HCT116 (cell line): ENCODE measurements at regions not wholly inside any gene's neighbourhood (a gene's known extent, or its start where the extent isn't known, plus 50 kb on each side); places are given as distances from the start of the nearest gene placed in this dataset.

Source experiments
- EGR1 ChIP-seq: IDR thresholded peaks from 2 replicates; pipeline ENCODE4 v1.6.1; 2012; ENCODE audit warnings: low read depth
- EZH2 ChIP-seq: fragments of 200-600 bp; sonication (generic); IDR thresholded peaks from 2 replicates; pipeline ENCODE4 v1.6.1; 2017; ENCODE audit warnings: antibody characterized with exemption, mixed run types
- EZH2phosphoT487 ChIP-seq: fragments of 200-600 bp; IDR thresholded peaks from 2 replicates; pipeline ENCODE4 v1.6.1; 2018; ENCODE audit warnings: antibody characterized with exemption, borderline replicate concordance
- JUND ChIP-seq: IDR thresholded peaks from 2 replicates; pipeline ENCODE4 v1.6.1; 2012
- POLR2A ChIP-seq: IDR thresholded peaks from 2 replicates; pipeline ENCODE4 v1.7.0; 2011; ENCODE audit warnings: borderline replicate concordance; ENCODE audit not compliant: insufficient read depth, insufficient read length; ENCODE audit errors: extremely low read depth
- POLR2AphosphoS5 ChIP-seq: IDR thresholded peaks from 2 replicates; pipeline ENCODE4 v1.6.1; 2011; ENCODE audit warnings: mild to moderate bottlenecking, low read depth, low read length, moderate library complexity
- RAD21 ChIP-seq: IDR thresholded peaks from 2 replicates; pipeline ENCODE4 v1.6.1; 2012; ENCODE audit warnings: low read depth, mild to moderate bottlenecking
- SRF ChIP-seq: IDR thresholded peaks from 2 replicates; pipeline ENCODE4 v1.6.1; 2012; ENCODE audit warnings: low read depth
- ZFX ChIP-seq: fragments of 450-650 bp; IDR thresholded peaks from 2 replicates; pipeline ENCODE4 v1.6.1; 2017
- TF ChIP-seq, protein P1 (sequence below): IDR thresholded peaks from 2 replicates; pipeline ENCODE4 v1.6.1; 2012; ENCODE audit warnings: low read depth
- TF ChIP-seq, protein P2 (sequence below): IDR thresholded peaks from 2 replicates; pipeline ENCODE4 v1.6.1; 2012
- TF ChIP-seq, protein P3 (sequence below), 3 experiments: fragments of 200-600 bp in 1 of 3; sonication (generic) in 1 of 3; IDR thresholded peaks in 2 of 3; conservative IDR thresholded peaks in 1 of 3; 2 replicates each; pipeline ENCODE4 v1.5.1; 2012 to 2017; ENCODE audit warnings: low read depth in 2 of 3, low read length in 2 of 3, antibody characterized with exemption in 1 of 3, borderline replicate concordance in 1 of 3, control low read depth in 1 of 3, mild to moderate bottlenecking in 1 of 3, mixed read lengths in 1 of 3, mixed run types in 1 of 3, moderate library complexity in 1 of 3; ENCODE audit not compliant: insufficient read depth in 1 of 3
- TF ChIP-seq, protein P4 (sequence below): IDR thresholded peaks from 2 replicates; pipeline ENCODE4 v1.6.1; 2012

DNA sequence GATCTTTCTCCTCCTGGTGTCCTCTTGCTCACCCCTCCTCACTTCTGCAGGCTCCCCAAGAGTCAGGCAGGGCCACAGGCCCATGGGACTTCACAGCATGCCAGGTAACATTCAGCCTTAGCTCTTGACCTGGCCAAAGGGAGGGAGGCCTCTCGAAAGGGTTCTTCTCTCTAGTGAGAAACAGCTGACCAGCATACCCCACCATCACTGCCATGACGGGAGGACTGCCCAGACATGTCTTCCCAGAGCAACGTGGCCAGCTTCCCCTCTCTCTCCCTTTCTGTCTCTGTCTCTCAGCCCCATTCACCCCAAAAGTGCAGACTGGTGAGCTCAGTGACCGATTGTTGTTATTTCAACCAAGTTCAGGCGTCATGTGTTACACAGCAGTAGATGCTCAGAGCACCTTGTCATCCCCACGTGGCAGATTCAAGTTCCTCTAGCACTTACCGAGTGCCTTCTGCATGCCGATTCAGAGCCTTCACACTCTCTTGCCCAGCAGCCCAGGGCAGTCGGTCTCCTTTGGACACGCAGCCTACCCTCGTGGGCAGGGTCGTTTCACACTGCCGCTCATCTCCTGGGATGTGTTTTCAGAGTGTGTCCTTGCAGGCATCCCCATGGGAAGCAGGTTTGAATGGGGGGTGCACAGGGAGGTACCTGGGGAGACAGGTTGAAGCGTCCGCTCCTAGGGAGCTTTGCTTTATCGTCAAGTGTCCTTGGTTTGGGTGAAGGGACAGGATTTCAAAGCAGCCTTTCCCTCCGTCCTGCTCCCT is 259.9 kb downstream of the NDUFA10 start:
- TF ChIP-seq EGR1 (no peak), ZFX (no peak), JUND (no peak), EZH2 (no peak), SRF (no peak), POLR2A (no peak), RAD21 (no peak), EZH2phosphoT487 (no peak), POLR2AphosphoS5 (no peak)
- TF ChIP-seq, protein P1, sequence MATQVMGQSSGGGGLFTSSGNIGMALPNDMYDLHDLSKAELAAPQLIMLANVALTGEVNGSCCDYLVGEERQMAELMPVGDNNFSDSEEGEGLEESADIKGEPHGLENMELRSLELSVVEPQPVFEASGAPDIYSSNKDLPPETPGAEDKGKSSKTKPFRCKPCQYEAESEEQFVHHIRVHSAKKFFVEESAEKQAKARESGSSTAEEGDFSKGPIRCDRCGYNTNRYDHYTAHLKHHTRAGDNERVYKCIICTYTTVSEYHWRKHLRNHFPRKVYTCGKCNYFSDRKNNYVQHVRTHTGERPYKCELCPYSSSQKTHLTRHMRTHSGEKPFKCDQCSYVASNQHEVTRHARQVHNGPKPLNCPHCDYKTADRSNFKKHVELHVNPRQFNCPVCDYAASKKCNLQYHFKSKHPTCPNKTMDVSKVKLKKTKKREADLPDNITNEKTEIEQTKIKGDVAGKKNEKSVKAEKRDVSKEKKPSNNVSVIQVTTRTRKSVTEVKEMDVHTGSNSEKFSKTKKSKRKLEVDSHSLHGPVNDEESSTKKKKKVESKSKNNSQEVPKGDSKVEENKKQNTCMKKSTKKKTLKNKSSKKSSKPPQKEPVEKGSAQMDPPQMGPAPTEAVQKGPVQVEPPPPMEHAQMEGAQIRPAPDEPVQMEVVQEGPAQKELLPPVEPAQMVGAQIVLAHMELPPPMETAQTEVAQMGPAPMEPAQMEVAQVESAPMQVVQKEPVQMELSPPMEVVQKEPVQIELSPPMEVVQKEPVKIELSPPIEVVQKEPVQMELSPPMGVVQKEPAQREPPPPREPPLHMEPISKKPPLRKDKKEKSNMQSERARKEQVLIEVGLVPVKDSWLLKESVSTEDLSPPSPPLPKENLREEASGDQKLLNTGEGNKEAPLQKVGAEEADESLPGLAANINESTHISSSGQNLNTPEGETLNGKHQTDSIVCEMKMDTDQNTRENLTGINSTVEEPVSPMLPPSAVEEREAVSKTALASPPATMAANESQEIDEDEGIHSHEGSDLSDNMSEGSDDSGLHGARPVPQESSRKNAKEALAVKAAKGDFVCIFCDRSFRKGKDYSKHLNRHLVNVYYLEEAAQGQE: no peak
- TF ChIP-seq, protein P2, sequence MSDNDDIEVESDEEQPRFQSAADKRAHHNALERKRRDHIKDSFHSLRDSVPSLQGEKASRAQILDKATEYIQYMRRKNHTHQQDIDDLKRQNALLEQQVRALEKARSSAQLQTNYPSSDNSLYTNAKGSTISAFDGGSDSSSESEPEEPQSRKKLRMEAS: no peak
- TF ChIP-seq, protein P3, sequence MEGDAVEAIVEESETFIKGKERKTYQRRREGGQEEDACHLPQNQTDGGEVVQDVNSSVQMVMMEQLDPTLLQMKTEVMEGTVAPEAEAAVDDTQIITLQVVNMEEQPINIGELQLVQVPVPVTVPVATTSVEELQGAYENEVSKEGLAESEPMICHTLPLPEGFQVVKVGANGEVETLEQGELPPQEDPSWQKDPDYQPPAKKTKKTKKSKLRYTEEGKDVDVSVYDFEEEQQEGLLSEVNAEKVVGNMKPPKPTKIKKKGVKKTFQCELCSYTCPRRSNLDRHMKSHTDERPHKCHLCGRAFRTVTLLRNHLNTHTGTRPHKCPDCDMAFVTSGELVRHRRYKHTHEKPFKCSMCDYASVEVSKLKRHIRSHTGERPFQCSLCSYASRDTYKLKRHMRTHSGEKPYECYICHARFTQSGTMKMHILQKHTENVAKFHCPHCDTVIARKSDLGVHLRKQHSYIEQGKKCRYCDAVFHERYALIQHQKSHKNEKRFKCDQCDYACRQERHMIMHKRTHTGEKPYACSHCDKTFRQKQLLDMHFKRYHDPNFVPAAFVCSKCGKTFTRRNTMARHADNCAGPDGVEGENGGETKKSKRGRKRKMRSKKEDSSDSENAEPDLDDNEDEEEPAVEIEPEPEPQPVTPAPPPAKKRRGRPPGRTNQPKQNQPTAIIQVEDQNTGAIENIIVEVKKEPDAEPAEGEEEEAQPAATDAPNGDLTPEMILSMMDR (IDR thresholded peaks at IDR 0.05 in 2 of 3, conservative IDR thresholded peaks at IDR 0.05 in 1 of 3; ENCODE audit: borderline replicate concordance in 1 of 3, insufficient read depth in 1 of 3, low read depth in 2 of 3, low read length in 2 of 3): no peak
- TF ChIP-seq, protein P4, sequence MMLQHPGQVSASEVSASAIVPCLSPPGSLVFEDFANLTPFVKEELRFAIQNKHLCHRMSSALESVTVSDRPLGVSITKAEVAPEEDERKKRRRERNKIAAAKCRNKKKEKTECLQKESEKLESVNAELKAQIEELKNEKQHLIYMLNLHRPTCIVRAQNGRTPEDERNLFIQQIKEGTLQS: no peak
